Upper lobe of left lung (tissue), 4 donors: ENCODE measurements at regions not wholly inside any gene's neighbourhood (a gene's known extent, or its start where the extent isn't known, plus 50 kb on each side); places are given as distances from the start of the nearest gene placed in this dataset.

ENCODE experiments used
- CTCF ChIP-seq, 6 experiments: fragments of 450-650 bp in 4 of 6; fragments of 200-600 bp in 2 of 6; sonication (generic) in 2 of 6; IDR thresholded peaks; one replicate each; pipeline ENCODE4 v1.5.1; 2016 to 2019; ENCODE audit warnings: antibody characterized with exemption in 6 of 6
- EP300 ChIP-seq, 4 donors: sonication (generic); formaldehyde crosslinking; IDR thresholded peaks; one replicate each; pipeline ENCODE4 v1.5.1; 2017; ENCODE audit warnings: antibody characterized with exemption in 4 of 4, control low read depth in 2 of 4
- POLR2AphosphoS5 ChIP-seq, 2 donors: sonication (generic); formaldehyde crosslinking; IDR thresholded peaks; one replicate each; pipeline ENCODE4 v1.5.1; 2017; ENCODE audit warnings: antibody characterized with exemption in 2 of 2

DNA sequence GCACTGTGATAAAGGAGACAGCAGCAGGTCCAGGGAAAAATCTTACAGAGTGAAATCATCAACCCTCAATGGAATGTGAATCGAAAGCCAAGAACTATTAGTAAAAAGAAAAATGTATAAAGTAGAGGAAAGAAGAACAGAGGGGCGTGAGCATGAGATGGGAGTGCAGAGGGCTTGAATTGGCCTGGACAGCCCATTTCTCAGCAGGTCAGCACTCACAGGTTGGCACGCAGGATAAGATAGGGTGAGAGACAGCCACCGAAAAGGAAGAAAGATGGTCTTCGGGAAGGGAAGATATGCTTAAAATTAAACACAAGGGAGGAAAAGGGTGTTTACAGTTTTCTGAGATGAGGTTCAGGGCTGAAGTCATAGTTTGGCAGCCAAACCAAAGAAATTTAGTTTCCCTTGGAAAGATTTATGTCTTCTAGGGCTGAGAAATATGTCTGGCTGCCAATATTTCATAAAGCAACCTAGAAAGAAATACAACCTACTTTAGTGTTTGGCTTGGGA, 524.7 kb downstream of the SPATA31D1 start:
- TF ChIP-seq CTCF (IDR thresholded peaks at IDR 0.05) (no peak), EP300 (IDR thresholded peaks at IDR 0.05) (no peak), POLR2AphosphoS5 (IDR thresholded peaks at IDR 0.05) (no peak)
